HG02852 (cell line): ENCODE measurements at regions not wholly inside any gene's neighbourhood (a gene's known extent, or its start where the extent isn't known, plus 50 kb on each side); places are given as distances from the start of the nearest gene placed in this dataset.

ENCODE experiments used
- ATAC-seq: cut with Tn5 transposase; IDR thresholded peaks from one replicate; pipeline ENCODE4 v1.9.1; 2021; ENCODE audit warnings: mild to moderate bottlenecking, moderate library complexity; ENCODE audit not compliant: unreplicated experiment

DNA sequence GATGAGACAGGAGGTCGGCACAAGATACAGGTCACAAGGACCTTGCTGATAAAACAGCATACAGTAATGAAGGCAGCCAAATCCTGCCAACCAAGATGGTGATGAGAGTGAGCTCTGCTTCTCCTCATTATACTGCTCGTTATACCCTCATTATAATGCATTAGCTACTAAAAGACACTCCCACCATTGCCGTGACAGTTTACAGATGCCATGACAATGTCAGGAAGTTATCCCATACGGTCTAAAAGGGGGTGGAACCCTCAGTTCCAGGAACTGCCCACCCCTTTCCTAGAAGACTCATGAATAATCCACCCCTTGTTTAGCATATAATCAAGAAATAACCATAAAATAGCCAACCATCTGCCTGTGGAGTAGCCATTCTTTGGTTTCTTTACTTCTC, 224.2 kb downstream of the RBM43 start:
- no peak for ATAC-seq

DNA sequence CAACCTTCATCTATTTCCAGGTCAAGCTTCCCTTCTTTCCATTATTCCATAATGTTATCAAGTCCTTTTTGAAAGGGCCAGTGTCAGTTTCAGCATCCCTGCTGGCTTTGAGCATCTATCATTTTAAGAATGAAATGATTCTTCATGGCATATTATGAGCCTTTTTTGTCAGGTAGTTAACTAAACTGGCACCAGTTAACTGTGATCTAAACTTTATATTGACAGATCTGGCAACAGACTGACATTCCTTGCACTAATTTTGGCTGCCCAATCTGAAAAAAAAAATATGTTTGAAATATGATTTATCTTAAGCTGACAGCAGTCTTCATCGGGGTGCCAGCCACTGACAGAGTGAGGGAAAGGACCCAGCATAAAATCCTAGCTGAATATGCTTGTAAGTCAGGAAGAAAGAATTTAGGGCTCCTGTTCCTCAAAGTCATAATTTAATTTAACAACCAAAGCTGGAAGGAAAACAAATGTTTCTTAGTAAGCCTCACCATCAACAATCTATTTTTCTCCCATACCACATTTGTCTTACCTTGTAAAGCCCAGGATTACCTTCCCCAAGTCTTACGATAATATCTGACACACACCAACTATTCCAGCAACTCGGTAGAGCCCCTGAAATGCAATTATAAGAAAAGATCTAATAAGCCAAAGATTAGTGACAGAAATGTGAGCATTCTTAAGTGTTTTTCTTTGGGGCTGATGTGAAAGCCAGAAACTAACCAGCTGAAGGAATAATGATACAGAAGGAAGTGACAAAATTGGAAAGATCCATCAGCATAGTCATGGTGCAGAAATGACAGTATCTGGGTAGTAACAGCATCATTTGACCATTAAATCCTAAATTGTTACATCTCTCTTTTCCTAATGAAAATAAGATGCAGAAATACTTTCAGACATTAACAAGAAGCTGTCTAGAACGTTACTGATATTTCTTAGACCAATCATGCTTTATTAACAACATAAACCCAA, 228.1 kb downstream of the RBM43 start:
- no peak for ATAC-seq

DNA sequence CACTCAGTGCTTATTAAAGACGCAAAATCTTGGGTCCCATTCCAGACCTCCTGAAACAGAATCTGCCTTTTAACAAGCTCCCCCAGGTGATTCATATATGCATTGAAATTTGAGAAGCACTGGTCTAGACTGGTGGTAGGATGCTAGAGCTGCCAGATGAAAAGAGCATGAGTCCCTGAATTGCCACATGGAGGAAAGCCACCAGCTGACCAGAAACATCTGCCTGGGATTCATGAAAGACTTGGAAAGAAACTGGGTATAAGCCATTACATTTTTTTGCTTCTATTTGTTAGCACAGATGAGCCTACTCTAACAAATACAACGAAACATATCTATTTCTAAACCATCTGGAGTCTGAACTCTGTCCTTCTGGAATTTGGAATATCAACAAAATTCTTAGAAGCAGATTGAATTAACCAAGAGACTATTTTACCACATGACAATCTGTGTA, 228.9 kb downstream of the RBM43 start:
- ATAC-seq, result no peak

DNA sequence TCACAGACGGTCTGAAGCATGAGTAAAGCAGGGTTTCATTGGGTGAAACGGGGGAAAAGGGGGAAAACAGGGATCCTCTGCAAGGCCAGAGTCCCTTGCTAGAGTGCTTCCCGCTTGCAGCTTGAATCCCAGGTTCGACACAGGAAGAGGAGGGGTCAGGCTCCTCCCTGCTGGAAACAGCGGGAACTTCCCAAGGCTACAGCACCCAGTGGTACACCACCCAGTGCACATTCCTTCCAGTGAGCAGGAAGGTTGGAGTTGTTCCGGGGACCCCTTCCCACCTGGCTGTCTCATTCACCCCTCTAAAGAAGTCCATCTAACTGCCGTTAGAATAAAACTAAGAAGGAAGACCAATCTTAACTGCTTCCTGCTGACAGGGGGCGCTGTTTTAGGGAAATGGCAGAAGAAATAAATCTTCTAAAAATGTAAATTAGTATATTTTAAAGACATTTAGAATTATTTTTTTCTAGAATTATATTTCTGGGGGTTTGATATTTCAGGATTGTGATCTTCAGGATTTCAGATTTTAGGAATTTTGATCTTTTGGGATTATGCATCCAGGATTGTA, 230.9 kb downstream of the RBM43 start:
- no peak for ATAC-seq

DNA sequence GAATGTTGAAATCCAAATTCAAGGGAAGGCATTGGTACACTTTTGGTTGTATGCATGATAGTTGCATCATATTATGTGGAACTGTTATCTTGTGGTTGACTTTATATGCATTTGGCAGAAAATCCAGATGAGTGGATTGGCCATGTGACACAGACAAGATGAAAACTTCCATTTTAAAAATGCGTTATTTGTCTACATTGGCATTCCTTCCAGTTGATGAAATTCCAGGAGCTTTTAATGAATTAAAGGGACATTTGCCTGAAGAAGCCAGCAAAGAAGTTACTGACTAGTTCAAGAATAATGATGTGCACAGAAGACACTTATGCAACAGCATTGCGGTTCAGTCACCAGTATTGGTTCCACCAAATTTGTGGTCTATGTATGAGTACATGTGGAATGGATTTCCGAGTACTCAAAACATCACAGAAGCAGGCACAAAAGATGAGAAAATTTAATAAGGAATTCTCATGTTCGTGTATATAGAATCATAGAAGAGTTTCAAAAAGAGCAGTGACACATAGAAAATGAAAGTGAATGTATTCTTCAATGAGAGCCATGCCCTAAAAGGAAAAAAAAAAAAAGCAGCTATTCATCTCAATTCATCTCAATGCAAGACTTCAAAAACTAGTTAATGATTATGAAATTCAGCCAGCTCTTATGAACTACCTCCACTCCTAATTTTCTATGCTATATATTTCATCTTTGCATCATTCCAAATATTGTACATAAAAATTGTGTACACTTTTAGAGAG, 232.1 kb downstream of the RBM43 start:
- no peak for ATAC-seq

DNA sequence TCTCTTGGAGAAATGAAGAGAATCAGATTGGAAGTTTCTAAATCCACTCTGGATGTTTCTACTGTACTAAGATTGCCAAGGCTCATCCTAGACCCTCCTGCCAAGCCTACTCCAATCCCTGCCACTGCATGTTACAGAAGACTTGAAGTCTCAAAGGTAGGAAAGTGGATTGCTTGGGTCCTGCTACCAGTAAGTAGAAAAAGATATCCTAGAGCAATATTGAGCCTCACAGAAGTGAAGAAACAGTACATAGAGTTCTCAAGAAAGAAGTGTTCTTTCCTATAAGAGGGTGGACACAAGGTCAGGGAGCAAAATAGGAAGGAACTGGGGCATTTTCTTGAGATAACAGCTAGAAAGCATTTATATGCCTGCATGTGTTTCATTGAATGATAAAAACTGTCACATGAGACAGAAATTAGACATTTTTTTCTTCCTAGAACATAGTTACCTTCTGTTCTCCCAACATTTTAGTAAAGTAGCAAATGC, 232.9 kb downstream of the RBM43 start:
- no peak for ATAC-seq

DNA sequence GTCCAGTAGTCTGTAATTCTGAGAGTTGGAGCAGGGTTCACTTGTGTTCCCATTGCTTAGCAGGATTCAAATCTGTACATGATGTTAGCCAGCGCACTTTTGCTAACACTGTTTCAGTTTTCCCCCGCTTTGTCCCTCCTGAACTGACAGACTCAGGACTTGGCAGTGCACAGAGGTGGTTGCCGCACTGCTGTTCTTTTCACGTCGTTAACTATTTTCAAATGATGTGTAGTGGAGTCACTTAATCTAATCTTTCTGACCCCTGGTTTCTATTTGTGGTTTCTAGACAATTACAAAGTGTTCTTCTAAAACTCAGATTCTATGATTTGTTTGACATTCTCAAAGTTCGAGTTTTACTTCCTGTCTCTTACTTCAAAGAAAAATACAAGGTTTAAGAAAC, 234.5 kb downstream of the RBM43 start:
- no peak for ATAC-seq

DNA sequence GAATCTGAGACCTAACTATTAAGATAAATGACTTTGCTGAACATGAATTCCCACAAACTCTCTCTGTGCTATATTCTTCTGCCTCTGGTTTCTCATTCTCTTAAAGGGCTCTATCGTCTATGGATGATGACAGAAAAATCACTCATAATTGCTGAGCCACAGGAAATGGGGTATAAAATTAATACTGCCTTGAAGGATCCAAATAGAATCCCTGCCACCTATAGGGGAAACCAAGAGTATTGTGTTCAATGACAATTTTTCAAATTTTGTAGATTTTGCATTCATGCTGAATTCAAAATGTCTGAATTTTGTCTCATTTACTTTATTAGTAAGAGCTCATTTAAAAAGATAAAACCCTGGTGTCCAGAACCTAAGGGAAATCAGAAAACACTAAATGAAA, 235.8 kb downstream of the RBM43 start:
- no peak for ATAC-seq

DNA sequence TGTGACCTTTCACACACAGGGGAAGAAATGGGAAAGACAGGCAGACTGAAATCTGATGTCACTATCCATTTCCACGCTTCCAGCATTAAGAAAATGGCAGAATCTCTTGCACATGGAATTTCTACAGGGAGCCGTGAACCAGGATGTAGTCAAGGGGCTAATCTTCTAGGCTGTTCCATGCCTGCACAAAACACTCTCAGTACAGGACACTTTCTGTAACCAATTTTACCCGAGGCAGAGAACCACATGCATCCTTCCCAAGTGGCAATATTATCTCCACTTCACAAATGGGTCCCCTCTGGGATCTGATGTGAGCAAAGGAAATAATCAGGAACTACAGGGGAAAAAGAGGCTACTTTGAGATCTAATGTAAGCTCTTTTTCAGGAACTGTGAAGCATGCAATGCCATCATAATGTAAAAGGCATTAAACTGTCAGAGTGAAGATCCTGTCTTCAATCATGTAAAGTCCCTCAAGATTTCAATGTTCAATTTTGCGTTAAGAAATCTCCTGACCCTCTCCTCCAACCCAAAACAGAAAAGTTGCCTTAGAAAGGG, 236.9 kb downstream of the RBM43 start:
- ATAC-seq, result no peak

DNA sequence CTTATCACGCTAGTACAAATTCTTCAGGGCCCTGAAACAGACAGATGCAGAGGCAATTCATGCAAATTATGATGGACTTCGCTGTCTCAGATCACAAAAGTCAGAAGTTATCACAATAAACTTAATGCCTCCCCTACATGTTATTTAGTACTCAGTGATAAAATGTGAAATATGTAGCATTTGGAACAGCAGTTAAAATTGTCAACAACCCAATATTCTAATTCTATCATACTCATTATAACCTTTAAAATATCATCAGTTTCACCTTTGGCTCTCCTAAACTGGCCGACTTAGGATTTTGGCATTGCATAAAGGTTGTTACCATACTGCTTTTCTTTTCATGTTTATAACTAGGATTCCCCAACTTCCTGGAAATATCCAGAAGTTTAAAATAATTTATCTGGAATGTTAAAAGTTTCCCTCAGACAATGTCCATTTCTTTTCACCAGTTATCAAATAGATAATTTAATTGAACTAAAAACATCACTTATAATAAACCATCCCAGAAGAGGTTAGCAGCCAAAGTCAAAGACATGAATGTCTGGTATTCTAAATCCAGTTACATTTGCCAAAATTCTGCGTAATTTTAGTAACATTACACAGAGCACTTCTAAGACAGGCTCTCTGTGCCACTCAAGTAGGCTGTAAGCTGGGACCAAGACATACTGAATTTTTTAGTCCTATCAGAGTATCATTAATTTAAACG, 239.8 kb downstream of the RBM43 start:
- ATAC-seq, result no peak

DNA sequence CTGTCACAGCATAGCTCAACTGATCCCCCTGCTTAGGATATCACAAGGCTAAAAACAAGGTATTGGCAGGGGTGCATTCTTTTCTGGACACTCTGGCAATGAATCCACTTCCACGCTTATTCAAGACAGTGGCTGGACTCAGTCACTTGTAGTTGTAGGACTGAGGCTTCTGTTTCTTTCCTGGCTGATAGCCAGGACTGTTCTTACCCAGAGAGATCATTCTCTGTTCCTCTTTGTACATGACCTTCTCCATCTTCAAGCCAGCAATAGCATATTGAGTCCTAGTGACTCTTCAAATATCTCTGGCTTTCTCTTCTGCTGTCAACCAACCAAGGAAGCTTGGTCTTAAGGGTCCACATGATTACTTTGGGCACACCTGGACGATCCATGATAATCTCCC, 241.3 kb downstream of the RBM43 start:
- ATAC-seq, result peak; percentile 88

DNA sequence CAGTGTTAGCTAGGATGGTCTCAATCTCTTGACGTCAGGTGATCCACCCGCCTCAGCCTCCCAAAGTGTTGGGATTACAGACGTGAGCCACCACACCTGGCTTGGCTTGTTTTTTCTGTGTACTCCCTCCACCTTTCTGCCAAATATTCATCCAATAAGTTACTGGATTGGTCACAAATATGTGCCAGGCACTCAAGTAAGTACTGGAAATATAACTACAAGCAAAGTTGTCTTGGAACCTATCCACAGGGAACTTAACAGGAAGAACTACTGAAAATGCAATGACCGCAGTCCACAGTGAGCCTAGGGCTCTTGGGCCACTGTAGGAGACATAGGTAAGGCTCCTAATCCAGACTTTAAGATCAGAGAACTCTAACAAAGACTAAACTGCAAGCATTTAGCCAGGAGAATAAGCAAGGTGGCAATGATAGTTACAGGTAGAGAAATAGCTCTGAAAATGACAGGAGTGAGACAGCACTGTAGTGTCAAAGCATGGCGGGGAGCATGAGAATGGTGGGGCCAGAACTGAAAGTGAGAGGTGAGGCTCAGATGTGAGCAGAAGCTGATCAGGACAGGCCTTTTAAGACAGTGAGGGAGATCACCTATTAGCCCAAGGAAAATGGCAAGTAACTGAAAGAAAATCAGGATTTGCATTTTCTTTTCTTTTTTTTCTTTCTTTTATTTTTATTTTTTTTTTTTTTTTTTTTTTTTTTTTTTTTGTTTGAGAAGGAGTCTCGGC, 252.1 kb downstream of the RBM43 start:
- ATAC-seq, result no peak

DNA sequence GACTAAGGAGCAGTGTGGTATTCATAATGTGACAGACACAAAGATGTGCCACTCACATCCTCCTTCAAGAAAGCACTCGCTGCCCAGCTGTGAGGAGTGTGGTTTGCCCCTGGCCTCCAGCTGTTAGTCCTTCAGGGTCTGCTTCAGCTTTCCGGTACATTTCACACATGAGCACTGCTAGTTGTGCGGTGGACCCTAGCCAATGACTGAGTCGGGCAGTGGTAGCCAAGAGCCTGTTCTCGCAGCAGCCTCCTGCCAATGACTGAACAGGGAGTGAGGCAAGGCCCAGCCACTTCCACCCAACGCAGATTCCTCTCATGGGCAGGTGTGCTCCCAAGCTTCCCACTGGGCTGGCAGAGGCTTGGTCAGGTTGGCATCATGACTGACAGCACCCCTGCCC, 254.3 kb downstream of the RBM43 start:
- ATAC-seq, result no peak

DNA sequence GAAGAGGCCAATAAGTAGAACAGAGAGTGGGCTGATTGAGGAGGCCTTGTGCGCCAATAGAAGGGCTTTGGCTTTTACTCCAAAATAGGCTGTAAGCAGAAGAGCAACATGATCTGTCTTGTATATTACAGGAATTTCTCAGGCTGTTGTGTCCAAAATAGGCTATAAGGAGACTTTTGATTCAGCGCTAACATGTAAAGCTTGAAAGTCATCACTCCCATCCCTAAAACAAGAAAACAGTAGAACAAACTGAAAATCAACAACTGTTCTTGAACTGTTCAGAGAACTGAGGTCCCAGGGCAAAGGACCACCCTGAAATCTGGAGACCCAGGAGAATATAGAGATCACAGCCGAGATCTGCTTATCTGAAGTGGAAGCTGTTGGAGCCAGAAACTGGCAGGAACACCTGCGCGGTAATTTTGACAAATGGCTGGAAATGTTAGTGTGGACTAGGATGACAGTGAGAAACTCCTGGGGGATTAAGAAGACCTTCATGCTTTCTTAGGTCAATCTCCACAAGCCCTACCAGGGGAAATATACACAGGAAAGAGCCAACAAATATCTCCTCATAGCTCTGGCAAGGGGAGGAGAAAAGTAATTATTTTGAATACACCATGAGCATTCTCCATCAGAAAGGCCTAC, 258.6 kb downstream of the RBM43 start:
- no peak for ATAC-seq

DNA sequence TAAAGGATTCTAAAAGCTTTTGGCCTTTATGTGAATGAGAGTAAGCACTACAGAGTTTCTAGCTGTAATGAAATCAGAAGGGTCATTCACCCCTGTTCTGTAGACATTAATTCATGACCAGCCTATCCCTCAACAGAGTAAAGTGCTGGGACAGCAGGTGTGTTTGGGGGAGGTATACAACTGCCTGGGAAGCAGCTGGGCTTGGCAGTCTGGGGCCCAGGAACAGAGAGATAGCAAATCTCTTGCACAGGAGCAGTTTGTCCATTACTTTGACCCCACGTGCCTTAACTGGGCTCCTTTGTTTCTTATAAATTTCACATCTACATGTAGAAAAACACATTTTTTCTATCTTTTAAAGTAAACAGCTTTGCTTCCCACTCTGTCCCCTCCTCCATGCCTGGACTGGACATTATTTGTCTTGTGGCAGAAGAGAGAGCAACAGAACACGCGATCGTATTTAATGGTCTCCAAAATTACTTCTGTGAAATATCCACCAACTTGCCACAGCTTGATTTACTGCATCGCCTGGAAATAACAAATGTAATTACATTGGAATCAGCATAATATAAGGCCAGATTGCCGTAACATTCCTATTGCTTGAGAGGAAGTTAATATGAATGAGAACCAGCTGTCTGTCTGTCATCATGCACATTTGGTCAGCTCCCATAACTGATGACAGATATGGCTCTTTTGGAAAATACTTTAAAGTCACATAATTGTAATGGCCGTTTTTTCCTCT, 263.8 kb downstream of the RBM43 start:
- ATAC-seq, result no peak

DNA sequence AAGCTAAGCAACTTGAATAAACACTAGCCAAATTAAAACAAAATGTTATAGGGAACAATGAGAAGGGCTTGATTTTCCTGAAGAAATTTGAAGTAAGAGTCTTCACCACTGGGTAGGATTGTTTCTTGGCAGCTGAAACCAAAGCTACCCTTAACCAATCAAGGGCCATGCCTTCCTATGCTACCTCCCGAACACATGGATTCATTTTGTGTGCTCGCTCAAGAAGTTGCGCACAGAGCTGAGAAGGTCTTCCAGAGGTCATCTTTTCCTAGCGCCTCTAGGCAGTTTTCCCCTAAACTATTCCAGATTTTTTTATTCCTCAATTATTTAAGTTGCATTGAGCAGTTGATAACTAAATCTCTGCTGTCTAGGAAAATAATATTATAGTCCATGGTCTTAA, 264.6 kb downstream of the RBM43 start:
- ATAC-seq, result no peak

DNA sequence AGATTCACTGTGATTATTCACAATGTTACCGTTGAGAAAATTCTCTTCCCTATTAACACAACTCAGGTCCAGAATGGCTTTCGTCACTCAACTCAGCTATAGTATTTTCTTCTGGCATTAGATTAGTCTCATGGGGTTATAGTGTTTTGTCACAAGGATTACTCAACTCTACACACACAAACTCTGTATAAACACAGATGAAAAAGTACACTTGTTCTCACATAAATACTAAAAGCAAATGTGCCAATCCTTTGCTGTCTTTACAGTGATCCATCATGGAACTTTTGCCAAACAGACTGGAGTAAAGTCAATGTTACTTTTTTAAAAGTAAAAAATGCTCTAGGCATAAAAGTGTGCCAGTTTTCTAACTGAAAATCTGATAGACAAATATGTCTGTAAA, 267.6 kb downstream of the RBM43 start:
- ATAC-seq, result no peak

DNA sequence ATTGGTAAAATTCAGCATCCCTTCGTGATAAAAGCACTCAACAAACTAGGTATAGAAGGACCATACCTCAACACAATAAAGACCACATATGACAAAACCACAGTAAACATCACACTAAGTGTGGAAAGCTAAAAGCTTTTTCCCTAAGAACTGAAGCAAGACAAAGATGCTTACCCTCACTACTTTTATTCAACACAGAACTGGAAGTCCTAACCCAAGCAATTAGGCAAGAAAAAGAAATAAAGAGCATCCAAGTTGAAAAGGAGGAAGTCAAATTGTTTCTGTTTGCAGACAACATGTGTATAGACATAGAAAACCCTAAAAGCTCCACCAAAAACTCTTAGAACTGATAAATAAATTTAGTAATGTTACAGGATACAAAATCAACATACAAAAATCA, 271.7 kb downstream of the RBM43 start:
- ATAC-seq, result no peak

DNA sequence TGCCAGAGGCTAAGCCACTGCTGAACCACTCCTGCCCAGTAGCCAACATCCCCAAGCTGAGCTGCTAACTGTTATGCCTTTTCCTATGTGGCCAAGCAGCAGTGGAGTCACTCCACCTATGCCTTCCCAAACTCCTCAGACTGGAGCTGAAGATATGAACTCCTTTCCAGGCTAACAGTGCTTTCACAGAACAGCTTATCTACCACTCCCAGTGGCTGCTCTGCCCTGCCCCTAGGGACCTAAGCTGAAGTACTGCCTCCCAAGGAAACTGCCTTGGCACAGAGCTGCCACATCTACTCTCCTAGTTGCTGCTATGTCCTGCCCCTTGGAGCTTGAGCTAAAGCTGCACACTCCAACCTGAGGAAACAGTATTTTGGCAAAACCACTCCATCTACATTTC, 275.9 kb downstream of the RBM43 start:
- ATAC-seq, result no peak
